ENCODE measurements at regions not wholly inside any gene's neighbourhood (a gene's known extent, or its start where the extent isn't known, plus 50 kb on each side); places are given as distances from the start of the nearest gene placed in this dataset.

- ChIA-PET POLR2A (no interaction called here), RAD21 (ENCODE audit: low non-redundant PET in 1 of 2, low total read pairs in 2 of 2, uncharacterized antibody in 2 of 2, unreplicated experiment in 2 of 2) (no interaction called here), CTCF (no interaction called here)
- DNase-seq (ENCODE audit: low read depth, low spot score) (no peak), ATAC-seq (no peak)
- no peak overlapping the region for H3K27ac ChIP-seq (ENCODE audit: low read depth, low read length)
- H3K27me3 ChIP-seq (ENCODE audit: insufficient read depth, low read length) = peaks cover 32% of the 10 kb centered on the region; the same call in 1 of the 2 replicates
- H3K9ac ChIP-seq (ENCODE audit: low read length) = no peak overlapping the region
- no peak for TF ChIP-seq SRF (IDR thresholded peaks at IDR 0.05; ENCODE audit: low read depth)
- no peak for TF ChIP-seq CEBPB (IDR thresholded peaks at IDR 0.05; ENCODE audit: low read depth)
- no peak for TF ChIP-seq CBX3 (IDR thresholded peaks at IDR 0.05; ENCODE audit: low read depth)
- TF ChIP-seq JUND (IDR thresholded peaks at IDR 0.05) = no peak
- no peak for TF ChIP-seq REST (IDR thresholded peaks at IDR 0.05; ENCODE audit: low read depth)
- no peak for TF ChIP-seq CTCF (IDR thresholded peaks at IDR 0.05 in 2 of 3, conservative IDR thresholded peaks at IDR 0.05 in 1 of 3; ENCODE audit: borderline replicate concordance in 1 of 3, insufficient read depth in 1 of 3, low read depth in 2 of 3, low read length in 2 of 3)
- no peak for TF ChIP-seq SIN3A (IDR thresholded peaks at IDR 0.05; ENCODE audit: low read depth)
- no peak for TF ChIP-seq MAX (IDR thresholded peaks at IDR 0.05)
- no peak for TF ChIP-seq EZH2phosphoT487 (IDR thresholded peaks at IDR 0.05; ENCODE audit: borderline replicate concordance)
- TF ChIP-seq RAD21 (IDR thresholded peaks at IDR 0.05; ENCODE audit: low read depth) = no peak
- no peak for TF ChIP-seq ZNF274 (IDR thresholded peaks at IDR 0.05; ENCODE audit: low read depth, low read length)
- no peak for TF ChIP-seq EGR1 (IDR thresholded peaks at IDR 0.05; ENCODE audit: low read depth)
- TF ChIP-seq EZH2 (IDR thresholded peaks at IDR 0.05) = no peak
- no peaks in the 10 kb centered on the region for H4K20me1 ChIP-seq (ENCODE audit: insufficient read depth)
- intact Hi-C loops (cut with micrococcal nuclease) = no loop called here
- no peaks in the 10 kb centered on the region for H3K79me2 ChIP-seq (ENCODE audit: insufficient read depth, low read length)
- H3K4me3 ChIP-seq (replicated peaks in 1 of 2; ENCODE audit: low read depth in 1 of 2, low read length in 2 of 2) = no peak overlapping the region
- H3K9me3 ChIP-seq (ENCODE audit: control insufficient read depth in 1 of 2, insufficient read depth in 1 of 2, low read depth in 1 of 2, low read length in 2 of 2) = no peaks in the 10 kb centered on the region
- H3K4me2 ChIP-seq (ENCODE audit: low read length) = no peak overlapping the region
- BruUV-seq (replicated peaks) = no TSS peak
- no peak overlapping the region for H2AFZ ChIP-seq (ENCODE audit: low read depth, low read length, poor library complexity, severe bottlenecking)
- H3K4me1 ChIP-seq (ENCODE audit: control insufficient read depth in 1 of 2, insufficient read depth in 2 of 2, low read length in 2 of 2) = no peaks in the 10 kb centered on the region
- no peaks in the 10 kb centered on the region for H3K36me3 ChIP-seq (ENCODE audit: control insufficient read depth in 1 of 2, insufficient read depth in 2 of 2, low read length in 2 of 2)
- H3K9me2 ChIP-seq (ENCODE audit: insufficient read depth) = no peaks in the 10 kb centered on the region
Observed at GRCh38 chr20:57930351-57930750, 220.5 kb upstream of the PMEPA1 start.

Data from HCT116 (cell line).